ENCODE measurements at regions not wholly inside any gene's neighbourhood (a gene's known extent, or its start where the extent isn't known, plus 50 kb on each side); places are given as distances from the start of the nearest gene placed in this dataset.

DNA sequence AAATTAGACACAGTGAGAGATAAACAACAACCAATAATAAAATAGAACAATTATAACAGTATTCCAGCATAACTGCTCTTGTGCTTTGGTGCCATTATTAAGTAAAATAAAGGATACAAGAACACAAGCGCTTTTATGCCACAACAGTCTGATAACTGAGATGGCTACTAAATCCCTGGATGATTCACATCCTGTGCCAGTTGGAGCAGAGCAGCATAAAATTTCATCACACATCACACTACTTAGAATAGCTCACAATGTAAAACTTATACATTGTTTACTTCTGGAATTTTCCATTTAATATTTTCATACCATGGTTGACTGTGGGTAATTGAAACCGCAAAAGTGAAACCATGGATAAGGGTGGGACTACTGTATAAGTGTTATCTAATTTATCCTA is 399.9 kb upstream of the CNKSR2 start:
- ChIA-PET CTCF (no interaction called here), POLR2A (no interaction called here)
- H3K27me3 ChIP-seq (ENCODE audit: insufficient read depth) = no peaks in the 10 kb centered on the region
- no peak overlapping the region for H3K4me3 ChIP-seq (ENCODE audit: low read depth in 2 of 2, low read length in 1 of 2)
- no peak for DNase-seq
- H3K4me1 ChIP-seq (ENCODE audit: control insufficient read depth in 1 of 2, insufficient read depth in 2 of 2, low read depth in 1 of 2, low read length in 1 of 2) = no peaks in the 10 kb centered on the region
- no peak for TF ChIP-seq SMC3 (IDR thresholded peaks at IDR 0.05; ENCODE audit: low read depth, low read length)
- no peak for TF ChIP-seq RFX5 (IDR thresholded peaks at IDR 0.05; ENCODE audit: low read length)
- TF ChIP-seq, protein P1, sequence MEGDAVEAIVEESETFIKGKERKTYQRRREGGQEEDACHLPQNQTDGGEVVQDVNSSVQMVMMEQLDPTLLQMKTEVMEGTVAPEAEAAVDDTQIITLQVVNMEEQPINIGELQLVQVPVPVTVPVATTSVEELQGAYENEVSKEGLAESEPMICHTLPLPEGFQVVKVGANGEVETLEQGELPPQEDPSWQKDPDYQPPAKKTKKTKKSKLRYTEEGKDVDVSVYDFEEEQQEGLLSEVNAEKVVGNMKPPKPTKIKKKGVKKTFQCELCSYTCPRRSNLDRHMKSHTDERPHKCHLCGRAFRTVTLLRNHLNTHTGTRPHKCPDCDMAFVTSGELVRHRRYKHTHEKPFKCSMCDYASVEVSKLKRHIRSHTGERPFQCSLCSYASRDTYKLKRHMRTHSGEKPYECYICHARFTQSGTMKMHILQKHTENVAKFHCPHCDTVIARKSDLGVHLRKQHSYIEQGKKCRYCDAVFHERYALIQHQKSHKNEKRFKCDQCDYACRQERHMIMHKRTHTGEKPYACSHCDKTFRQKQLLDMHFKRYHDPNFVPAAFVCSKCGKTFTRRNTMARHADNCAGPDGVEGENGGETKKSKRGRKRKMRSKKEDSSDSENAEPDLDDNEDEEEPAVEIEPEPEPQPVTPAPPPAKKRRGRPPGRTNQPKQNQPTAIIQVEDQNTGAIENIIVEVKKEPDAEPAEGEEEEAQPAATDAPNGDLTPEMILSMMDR (IDR thresholded peaks at IDR 0.05) = no peak
- no peak for TF ChIP-seq TCF12 (IDR thresholded peaks at IDR 0.05)
- no peak for TF ChIP-seq RCOR1 (IDR thresholded peaks at IDR 0.05; ENCODE audit: low read length)
- H2AFZ ChIP-seq (ENCODE audit: low read depth) = no peak overlapping the region
- no peaks in the 10 kb centered on the region for H3F3A ChIP-seq (replicated peaks; ENCODE audit: insufficient read depth)
- H3K9me3 ChIP-seq = no peaks in the 10 kb centered on the region
- no peak overlapping the region for H3K27ac ChIP-seq (ENCODE audit: low read depth in 2 of 2, low read length in 1 of 2)
- H3K79me2 ChIP-seq (ENCODE audit: insufficient read depth) = no peaks in the 10 kb centered on the region
- WGBS (ENCODE audit: low lambda C conversion rate) = 34% methylated on average over 2 of the region's 2 CpGs
- no peak overlapping the region for H3K4me2 ChIP-seq
- H3K36me3 ChIP-seq (replicated peaks in 1 of 2; ENCODE audit: control insufficient read depth in 1 of 2, insufficient read depth in 2 of 2, low read length in 1 of 2) = no peaks in the 10 kb centered on the region
- no peaks in the 10 kb centered on the region for H4K20me1 ChIP-seq (ENCODE audit: insufficient read depth)
- H3K9ac ChIP-seq = no peak overlapping the region
- no peaks in the 10 kb centered on the region for H3K9me2 ChIP-seq

DNA sequence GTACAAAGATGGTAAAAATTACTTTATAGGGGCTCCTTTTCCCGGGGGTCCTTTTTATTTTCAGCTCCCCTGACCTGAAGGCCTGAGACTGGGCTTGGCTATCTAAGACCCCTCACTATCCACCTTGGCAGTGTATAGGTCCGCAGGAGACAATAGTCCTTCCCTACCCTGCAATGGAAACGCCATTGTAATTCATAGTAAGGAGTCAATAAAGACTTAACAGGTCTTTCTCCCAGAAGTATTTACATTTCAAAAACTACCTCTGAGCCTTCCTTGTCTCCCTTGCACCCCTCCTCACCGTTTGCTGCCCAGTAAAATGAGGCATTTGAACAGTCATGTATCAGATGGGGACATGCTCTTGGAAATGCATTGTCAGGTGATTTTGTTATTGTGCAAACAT is 401.2 kb upstream of the CNKSR2 start:
- Histone ChIP-seq H3K27ac (ENCODE audit: low read depth in 2 of 2, low read length in 1 of 2) (no peak overlapping the region), H3F3A (replicated peaks; ENCODE audit: insufficient read depth) (no peaks in the 10 kb centered on the region), H3K27me3 (ENCODE audit: insufficient read depth) (no peaks in the 10 kb centered on the region), H3K4me3 (ENCODE audit: low read depth in 2 of 2, low read length in 1 of 2) (no peak overlapping the region), H3K9me3 (no peaks in the 10 kb centered on the region), H2AFZ (ENCODE audit: low read depth) (no peak overlapping the region), H3K4me1 (ENCODE audit: control insufficient read depth in 1 of 2, insufficient read depth in 2 of 2, low read depth in 1 of 2, low read length in 1 of 2) (no peaks in the 10 kb centered on the region), H3K4me2 (no peak overlapping the region), H4K20me1 (ENCODE audit: insufficient read depth) (no peaks in the 10 kb centered on the region), H3K9ac (no peak overlapping the region), H3K9me2 (no peaks in the 10 kb centered on the region), H3K36me3 (replicated peaks in 1 of 2; ENCODE audit: control insufficient read depth in 1 of 2, insufficient read depth in 2 of 2, low read length in 1 of 2) (no peaks in the 10 kb centered on the region), H3K79me2 (ENCODE audit: insufficient read depth) (no peaks in the 10 kb centered on the region)
- CTCF ChIA-PET = interaction anchor here (1.1 kb wide), 1 partner anchor 446 kb away, joined by 3 read pairs; no protein-coding TSS in a partner anchor
- TF ChIP-seq MAX (IDR thresholded peaks at IDR 0.05; ENCODE audit: low read depth) = no peak
- no peak for TF ChIP-seq CHD2 (IDR thresholded peaks at IDR 0.05; ENCODE audit: low read length, partially characterized antibody)
- no peak for TF ChIP-seq REST (IDR thresholded peaks at IDR 0.05; ENCODE audit: low read depth, low read length)
- no peak for TF ChIP-seq FOXM1 (IDR thresholded peaks at IDR 0.05; ENCODE audit: low read depth)
- TF ChIP-seq EZH2phosphoT487 (IDR thresholded peaks at IDR 0.05; ENCODE audit: borderline replicate concordance, low read depth) = no peak
- no peak for TF ChIP-seq RAD21 (IDR thresholded peaks at IDR 0.05; ENCODE audit: low read length)
- no peak for TF ChIP-seq SMC3 (IDR thresholded peaks at IDR 0.05; ENCODE audit: low read depth, low read length)
- DNase-seq = no peak
- POLR2A ChIA-PET = no interaction called here
- WGBS (ENCODE audit: low lambda C conversion rate) = 17% methylated on average over 4 of the region's 4 CpGs
